Mesenchymal stem cell (in vitro differentiated cells and primary cell): ENCODE measurements at regions not wholly inside any gene's neighbourhood (a gene's known extent, or its start where the extent isn't known, plus 50 kb on each side); places are given as distances from the start of the nearest gene placed in this dataset.

ENCODE experiments used
- DNase-seq: peaks from one replicate; pipeline ENCODE4 v3.0.0-alpha.2; 2013
- H2AFZ ChIP-seq: one replicate; pipeline ENCODE4 v1.6.1; 2013; ENCODE audit warnings: low read depth, mild to moderate bottlenecking, control low read depth, inconsistent platforms, low read length, moderate library complexity
- H2AK5ac ChIP-seq: 2 replicates; pipeline ENCODE4 v1.6.1; 2013; ENCODE audit warnings: low read length, moderate library complexity, mild to moderate bottlenecking, inconsistent platforms; ENCODE audit not compliant: severe bottlenecking
- H2BK120ac ChIP-seq: one replicate; pipeline ENCODE4 v1.6.1; 2013; ENCODE audit warnings: low read depth, mild to moderate bottlenecking, inconsistent platforms, low read length, moderate library complexity
- H2BK12ac ChIP-seq, 2 experiments: one replicate each; pipeline ENCODE4 v1.6.1; 2013; ENCODE audit warnings: inconsistent platforms in 2 of 2, low read length in 2 of 2, mild to moderate bottlenecking in 2 of 2, moderate library complexity in 2 of 2, control low read depth in 1 of 2
- H2BK15ac ChIP-seq: one replicate; pipeline ENCODE4 v1.6.1; 2013; ENCODE audit warnings: mild to moderate bottlenecking, low read depth, inconsistent platforms; ENCODE audit not compliant: poor library complexity, severe bottlenecking
- H2BK5ac ChIP-seq: 2 replicates; pipeline ENCODE4 v1.6.1; 2013; ENCODE audit warnings: low read depth, mild to moderate bottlenecking, low read length, control low read depth, inconsistent platforms; ENCODE audit not compliant: poor library complexity, severe bottlenecking
- H3K14ac ChIP-seq, 2 experiments: one replicate each; pipeline ENCODE4 v1.6.1; 2013; ENCODE audit warnings: inconsistent platforms in 2 of 2, low read length in 2 of 2, control low read depth in 1 of 2, mild to moderate bottlenecking in 1 of 2, moderate library complexity in 1 of 2
- H3K18ac ChIP-seq, 2 experiments: one replicate each; pipeline ENCODE4 v1.6.1; 2013; ENCODE audit warnings: inconsistent platforms in 2 of 2, low read length in 2 of 2, control low read depth in 1 of 2, low read depth in 1 of 2, mild to moderate bottlenecking in 1 of 2
- H3K23ac ChIP-seq, 2 experiments: one replicate each; pipeline ENCODE4 v1.6.1; 2013; ENCODE audit warnings: inconsistent platforms in 2 of 2, low read length in 2 of 2, mild to moderate bottlenecking in 2 of 2, moderate library complexity in 2 of 2, control low read depth in 1 of 2
- H3K27ac ChIP-seq: 2 replicates; pipeline ENCODE4 v1.5.1; 2013; ENCODE audit warnings: mild to moderate bottlenecking, moderate library complexity, low read length, control low read depth, inconsistent platforms; ENCODE audit not compliant: poor library complexity, severe bottlenecking
- H3K27me3 ChIP-seq, 2 experiments: 2 replicates each; pipeline versions ENCODE4 v1.6.1 to v1.7.0; 2013; ENCODE audit warnings: low read length in 2 of 2, mild to moderate bottlenecking in 2 of 2, moderate library complexity in 2 of 2, control low read depth in 1 of 2, inconsistent platforms in 1 of 2; ENCODE audit not compliant: control insufficient read depth in 1 of 2, insufficient read depth in 1 of 2
- H3K36me3 ChIP-seq, 2 experiments: 2 replicates each; pipeline versions ENCODE4 v1.6.1 to v1.7.0; 2013; ENCODE audit warnings: low read length in 2 of 2, control low read depth in 1 of 2, inconsistent platforms in 1 of 2, low read depth in 1 of 2, mild to moderate bottlenecking in 1 of 2; ENCODE audit not compliant: insufficient read depth in 2 of 2, control insufficient read depth in 1 of 2
- H3K4ac ChIP-seq, 2 experiments: one replicate each; pipeline ENCODE4 v1.6.1; 2013; ENCODE audit warnings: inconsistent platforms in 2 of 2, low read length in 2 of 2, mild to moderate bottlenecking in 2 of 2, moderate library complexity in 2 of 2, control low read depth in 1 of 2, low read depth in 1 of 2
- H3K4me1 ChIP-seq: 2 replicates; pipeline ENCODE4 v1.6.1; 2013; ENCODE audit warnings: low read depth, low read length, control low read depth; ENCODE audit not compliant: control insufficient read depth, insufficient read depth
- H3K4me2 ChIP-seq: 2 replicates; pipeline ENCODE4 v1.6.1; 2013; ENCODE audit warnings: low read length, mild to moderate bottlenecking, inconsistent platforms; ENCODE audit not compliant: poor library complexity, severe bottlenecking
- H3K4me3 ChIP-seq, 2 experiments: 2 replicates each; pipeline versions ENCODE4 v1.5.1 to v1.7.0; 2013; ENCODE audit warnings: low read length in 2 of 2, mild to moderate bottlenecking in 2 of 2, control low read depth in 1 of 2, low read depth in 1 of 2; ENCODE audit not compliant: insufficient read depth in 1 of 2
- H3K79me1 ChIP-seq: replicated peaks from 2 replicates; pipeline ENCODE4 v1.6.1; 2013; ENCODE audit warnings: mild to moderate bottlenecking, control low read depth, low read length, inconsistent platforms; ENCODE audit not compliant: poor library complexity, severe bottlenecking
- H3K9ac ChIP-seq: 2 replicates; pipeline ENCODE4 v1.7.0; 2013; ENCODE audit warnings: mild to moderate bottlenecking, low read length, moderate library complexity
- H3K9me3 ChIP-seq: 2 replicates; pipeline ENCODE4 v1.7.0; 2013; ENCODE audit warnings: mild to moderate bottlenecking, low read length; ENCODE audit not compliant: control insufficient read depth
- H4K8ac ChIP-seq: one replicate; pipeline ENCODE4 v1.6.1; 2013; ENCODE audit warnings: inconsistent platforms, mild to moderate bottlenecking, low read length, moderate library complexity
- H4K91ac ChIP-seq: one replicate; pipeline ENCODE4 v1.6.1; 2013; ENCODE audit warnings: mild to moderate bottlenecking, low read length, inconsistent platforms
- WGBS: methylation state at CpG from one replicate; pipeline ENCODE4 v1.1.7; 2013; ENCODE audit warnings: mixed read lengths; 5-methylcytosine and 5-hydroxymethylcytosine counted together

- H3K79me1 ChIP-seq = no peaks in the 10 kb centered on the region
- H3K36me3 ChIP-seq = no peaks in the 10 kb centered on the region
- no peak overlapping the region for H3K14ac ChIP-seq
- no peak overlapping the region for H3K4ac ChIP-seq
- no peak overlapping the region for H3K27ac ChIP-seq
- H4K91ac ChIP-seq = no peak overlapping the region
- no peak overlapping the region for H4K8ac ChIP-seq
- no peak overlapping the region for H3K9ac ChIP-seq
- WGBS = 46% methylated on average over 7 of the region's 7 CpGs
- H2BK5ac ChIP-seq = no peak overlapping the region
- H3K4me1 ChIP-seq = no peaks in the 10 kb centered on the region
- no peaks in the 10 kb centered on the region for H3K27me3 ChIP-seq
- H2BK15ac ChIP-seq = no peak overlapping the region
- H2BK120ac ChIP-seq = no peak overlapping the region
- H3K4me2 ChIP-seq = no peak overlapping the region
- no peak overlapping the region for H3K23ac ChIP-seq
- H3K4me3 ChIP-seq = no peak overlapping the region
- no peak overlapping the region for H2AK5ac ChIP-seq
- no peak for DNase-seq
- H2BK12ac ChIP-seq = no peak overlapping the region
- no peak overlapping the region for H2AFZ ChIP-seq
- no peak overlapping the region for H3K18ac ChIP-seq
- peaks cover 7% of the 10 kb centered on the region for H3K9me3 ChIP-seq
Observed at GRCh38 chr1:69305621-69306020, 262.1 kb upstream of the LRRC7 start.

GRCh38 chr1:69312055-69312732 is 255.5 kb upstream of the LRRC7 start:
- no peak overlapping the region for H3K27ac ChIP-seq
- no peak overlapping the region for H3K4me2 ChIP-seq
- H3K9me3 ChIP-seq = peaks cover 19% of the 10 kb centered on the region
- no peak overlapping the region for H3K23ac ChIP-seq
- H3K18ac ChIP-seq = no peak overlapping the region
- H3K36me3 ChIP-seq = no peaks in the 10 kb centered on the region
- H3K9ac ChIP-seq = no peak overlapping the region
- no peak overlapping the region for H2BK15ac ChIP-seq
- peak overlapping the region; percentile 50 for H4K91ac ChIP-seq
- H3K4me3 ChIP-seq = no peak overlapping the region
- no peak overlapping the region for H2AK5ac ChIP-seq
- H2BK12ac ChIP-seq = no peak overlapping the region
- H3K79me1 ChIP-seq = no peaks in the 10 kb centered on the region
- no peaks in the 10 kb centered on the region for H3K4me1 ChIP-seq
- no peak overlapping the region for H2BK120ac ChIP-seq
- DNase-seq = no peak
- no peaks in the 10 kb centered on the region for H3K27me3 ChIP-seq
- H3K14ac ChIP-seq = no peak overlapping the region
- no peak overlapping the region for H3K4ac ChIP-seq
- H2AFZ ChIP-seq = no peak overlapping the region
- no peak overlapping the region for H4K8ac ChIP-seq
- H2BK5ac ChIP-seq = no peak overlapping the region
- 32% methylated on average over 18 of the region's 18 CpGs for WGBS

GRCh38 chr1:69313118-69313517 is 254.6 kb upstream of the LRRC7 start:
- Histone ChIP-seq H2AK5ac (no peak overlapping the region), H2AFZ (no peak overlapping the region), H3K4me2 (no peak overlapping the region), H3K4me3 (no peak overlapping the region), H3K4ac (no peak overlapping the region), H3K36me3 (no peaks in the 10 kb centered on the region), H3K9ac (no peak overlapping the region), H2BK120ac (no peak overlapping the region), H3K14ac (no peak overlapping the region), H3K18ac (no peak overlapping the region), H3K27ac (no peak overlapping the region), H4K91ac (no peak overlapping the region), H3K27me3 (no peaks in the 10 kb centered on the region), H3K23ac (no peak overlapping the region), H4K8ac (no peak overlapping the region), H2BK12ac (no peak overlapping the region), H2BK5ac (no peak overlapping the region), H3K4me1 (no peaks in the 10 kb centered on the region), H2BK15ac (peak overlapping the region; percentile 83), H3K9me3 (peaks cover 19% of the 10 kb centered on the region), H3K79me1 (no peaks in the 10 kb centered on the region)
- WGBS = 87% methylated on average over 7 of the region's 11 CpGs
- no peak for DNase-seq

GRCh38 chr1:69315416-69315815 is 252.3 kb upstream of the LRRC7 start:
- Histone ChIP-seq H3K18ac (no peak overlapping the region), H3K4me3 (no peak overlapping the region), H2BK120ac (no peak overlapping the region), H3K36me3 (no peaks in the 10 kb centered on the region), H2AK5ac (no peak overlapping the region), H4K91ac (no peak overlapping the region), H3K27ac (no peak overlapping the region), H4K8ac (no peak overlapping the region), H2BK15ac (no peak overlapping the region), H3K79me1 (no peaks in the 10 kb centered on the region), H3K9me3 (peaks cover 17% of the 10 kb centered on the region), H2AFZ (no peak overlapping the region), H3K4me1 (no peaks in the 10 kb centered on the region), H3K14ac (no peak overlapping the region), H3K9ac (no peak overlapping the region), H3K23ac (no peak overlapping the region), H3K4ac (no peak overlapping the region), H3K4me2 (no peak overlapping the region), H3K27me3 (no peaks in the 10 kb centered on the region), H2BK12ac (peak overlapping the region in 1 of 2 experiments; percentile 41), H2BK5ac (no peak overlapping the region)
- 91% methylated on average over 3 of the region's 3 CpGs for WGBS
- DNase-seq = no peak
